ENCODE measurements at regions not wholly inside any gene's neighbourhood (a gene's known extent, or its start where the extent isn't known, plus 50 kb on each side); places are given as distances from the start of the nearest gene placed in this dataset.
"Not testable (repeated sequence)": the region's sequence is repeated elsewhere in the genome, so short reads cannot be mapped to it uniquely, and the experiment has no call there.

- TF ChIP-seq POLR2A, CTCF, EP300 (IDR thresholded peaks at IDR 0.05): not testable (repeated sequence)
Measured at GRCh38 chr4:49155270-49155669, 169.2 kb downstream of the CWH43 start.
